ENCODE measurements at regions not wholly inside any gene's neighbourhood (a gene's known extent, or its start where the extent isn't known, plus 50 kb on each side); places are given as distances from the start of the nearest gene placed in this dataset.

DNA sequence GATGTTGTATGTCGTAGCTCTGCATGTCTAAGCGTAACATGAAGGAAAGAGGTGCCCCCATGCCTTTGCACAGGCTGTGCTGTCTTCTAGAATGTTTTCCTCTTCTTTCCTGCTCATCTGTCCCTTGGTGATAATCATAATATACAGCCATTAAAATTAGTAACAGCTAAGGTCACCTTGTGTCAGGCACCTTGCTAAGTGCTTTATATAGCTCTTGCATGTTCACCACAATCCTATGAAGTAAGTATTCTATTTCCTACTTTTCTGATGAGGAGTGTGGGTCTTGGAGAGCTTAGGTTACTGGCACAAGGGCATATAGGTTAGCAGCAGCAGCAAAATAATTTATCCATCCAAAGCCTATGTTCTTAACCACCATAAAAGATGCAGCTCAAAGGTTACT lies 754.4 kb downstream of the NTRK3 start:
- no peak for TF ChIP-seq POLR2AphosphoS5 (IDR thresholded peaks at IDR 0.05; ENCODE audit: low read depth)
- TF ChIP-seq JUNB (IDR thresholded peaks at IDR 0.05; ENCODE audit: unreplicated experiment) = no peak
- TF ChIP-seq, protein P1, sequence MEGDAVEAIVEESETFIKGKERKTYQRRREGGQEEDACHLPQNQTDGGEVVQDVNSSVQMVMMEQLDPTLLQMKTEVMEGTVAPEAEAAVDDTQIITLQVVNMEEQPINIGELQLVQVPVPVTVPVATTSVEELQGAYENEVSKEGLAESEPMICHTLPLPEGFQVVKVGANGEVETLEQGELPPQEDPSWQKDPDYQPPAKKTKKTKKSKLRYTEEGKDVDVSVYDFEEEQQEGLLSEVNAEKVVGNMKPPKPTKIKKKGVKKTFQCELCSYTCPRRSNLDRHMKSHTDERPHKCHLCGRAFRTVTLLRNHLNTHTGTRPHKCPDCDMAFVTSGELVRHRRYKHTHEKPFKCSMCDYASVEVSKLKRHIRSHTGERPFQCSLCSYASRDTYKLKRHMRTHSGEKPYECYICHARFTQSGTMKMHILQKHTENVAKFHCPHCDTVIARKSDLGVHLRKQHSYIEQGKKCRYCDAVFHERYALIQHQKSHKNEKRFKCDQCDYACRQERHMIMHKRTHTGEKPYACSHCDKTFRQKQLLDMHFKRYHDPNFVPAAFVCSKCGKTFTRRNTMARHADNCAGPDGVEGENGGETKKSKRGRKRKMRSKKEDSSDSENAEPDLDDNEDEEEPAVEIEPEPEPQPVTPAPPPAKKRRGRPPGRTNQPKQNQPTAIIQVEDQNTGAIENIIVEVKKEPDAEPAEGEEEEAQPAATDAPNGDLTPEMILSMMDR (conservative IDR thresholded peaks at IDR 0.05; ENCODE audit: low read depth in 2 of 2) = no peak
- no peak for TF ChIP-seq EZH2phosphoT487 (IDR thresholded peaks at IDR 0.05; ENCODE audit: unreplicated experiment)
- no peak for TF ChIP-seq EZH2 (IDR thresholded peaks at IDR 0.05; ENCODE audit: low read depth, unreplicated experiment)
